ENCODE measurements at regions not wholly inside any gene's neighbourhood (a gene's known extent, or its start where the extent isn't known, plus 50 kb on each side); places are given as distances from the start of the nearest gene placed in this dataset.

DNA sequence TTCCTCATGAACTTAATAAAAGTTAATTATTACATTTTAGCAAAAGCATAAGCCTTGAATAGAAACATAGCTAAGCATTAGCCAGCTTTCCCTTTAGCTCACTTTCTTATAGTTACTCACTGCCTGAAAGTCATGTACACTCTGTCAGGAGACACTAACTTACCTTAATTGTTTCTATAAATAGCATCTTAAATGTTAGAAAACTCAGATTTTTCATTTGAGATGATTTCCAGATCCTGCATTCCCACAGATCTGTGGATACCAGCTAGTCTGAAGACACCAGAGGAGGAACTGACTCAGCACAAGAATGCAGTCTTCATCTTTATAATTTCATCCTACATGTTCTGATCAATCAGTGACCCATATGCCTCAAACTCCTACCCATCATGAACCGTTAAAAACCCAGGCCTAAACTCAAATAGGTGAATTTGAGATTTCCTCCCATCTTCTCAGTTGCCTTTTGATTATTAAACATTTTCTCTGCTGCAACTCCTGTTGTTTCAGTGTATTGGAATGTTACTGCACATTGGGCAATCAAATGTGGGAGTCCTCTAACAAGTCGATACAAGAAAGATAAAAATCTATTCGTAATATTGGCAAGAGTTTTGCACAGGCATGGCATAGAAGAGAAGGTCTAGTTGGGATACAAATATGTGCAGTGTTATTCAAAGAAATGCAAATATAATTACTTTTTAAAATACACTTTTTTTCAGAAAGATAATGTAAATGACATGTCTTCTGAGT is 857.4 kb upstream of the CDH2 start:
- TF ChIP-seq, protein P1, sequence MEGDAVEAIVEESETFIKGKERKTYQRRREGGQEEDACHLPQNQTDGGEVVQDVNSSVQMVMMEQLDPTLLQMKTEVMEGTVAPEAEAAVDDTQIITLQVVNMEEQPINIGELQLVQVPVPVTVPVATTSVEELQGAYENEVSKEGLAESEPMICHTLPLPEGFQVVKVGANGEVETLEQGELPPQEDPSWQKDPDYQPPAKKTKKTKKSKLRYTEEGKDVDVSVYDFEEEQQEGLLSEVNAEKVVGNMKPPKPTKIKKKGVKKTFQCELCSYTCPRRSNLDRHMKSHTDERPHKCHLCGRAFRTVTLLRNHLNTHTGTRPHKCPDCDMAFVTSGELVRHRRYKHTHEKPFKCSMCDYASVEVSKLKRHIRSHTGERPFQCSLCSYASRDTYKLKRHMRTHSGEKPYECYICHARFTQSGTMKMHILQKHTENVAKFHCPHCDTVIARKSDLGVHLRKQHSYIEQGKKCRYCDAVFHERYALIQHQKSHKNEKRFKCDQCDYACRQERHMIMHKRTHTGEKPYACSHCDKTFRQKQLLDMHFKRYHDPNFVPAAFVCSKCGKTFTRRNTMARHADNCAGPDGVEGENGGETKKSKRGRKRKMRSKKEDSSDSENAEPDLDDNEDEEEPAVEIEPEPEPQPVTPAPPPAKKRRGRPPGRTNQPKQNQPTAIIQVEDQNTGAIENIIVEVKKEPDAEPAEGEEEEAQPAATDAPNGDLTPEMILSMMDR (conservative IDR thresholded peaks at IDR 0.05 in 1 of 2, IDR thresholded peaks at IDR 0.05 in 1 of 2; ENCODE audit: extremely low read depth in 1 of 2, insufficient read depth in 1 of 2, low read depth in 1 of 2, low read length in 2 of 2): no peak
- no peak for TF ChIP-seq EZH2 (IDR thresholded peaks at IDR 0.05; ENCODE audit: borderline replicate concordance, low read length)

Measured in mammary epithelial cell (primary cell).